BLaER1 (cell line): ENCODE measurements at regions not wholly inside any gene's neighbourhood (a gene's known extent, or its start where the extent isn't known, plus 50 kb on each side); places are given as distances from the start of the nearest gene placed in this dataset.

Source experiments
- H3K27ac ChIP-seq: shearing (Covaris generic); formaldehyde crosslinking; 2 replicates; pipeline ENCODE4 v1.8.1; 2022
- H3K27me3 ChIP-seq: shearing (Covaris generic); formaldehyde crosslinking; 2 replicates; pipeline ENCODE4 v1.8.1; 2022
- H3K36me3 ChIP-seq: shearing (Covaris generic); formaldehyde crosslinking; 2 replicates; pipeline ENCODE4 v1.8.1; 2022
- H3K4me1 ChIP-seq: shearing (Covaris generic); formaldehyde crosslinking; 2 replicates; pipeline ENCODE4 v1.8.1; 2022
- H3K4me2 ChIP-seq: shearing (Covaris generic); formaldehyde crosslinking; 2 replicates; pipeline ENCODE4 v1.8.1; 2022
- H3K4me3 ChIP-seq: shearing (Covaris generic); formaldehyde crosslinking; 2 replicates; pipeline ENCODE4 v1.8.1; 2022
- H3K9ac ChIP-seq: shearing (Covaris generic); formaldehyde crosslinking; 2 replicates; pipeline ENCODE4 v1.8.1; 2022
- H3K9me3 ChIP-seq: shearing (Covaris generic); formaldehyde crosslinking; 2 replicates; pipeline ENCODE4 v1.8.1; 2022
- H4K20me1 ChIP-seq: shearing (Covaris generic); formaldehyde crosslinking; 2 replicates; pipeline ENCODE4 v1.8.1; 2022
- Cebpa-rat ChIP-seq: shearing (Covaris generic); IDR thresholded peaks from 2 replicates; pipeline ENCODE4 v1.8.1; 2022

- no peak overlapping the region for H3K27ac ChIP-seq
- no peak overlapping the region for H3K4me2 ChIP-seq
- H3K4me3 ChIP-seq: no peak overlapping the region
- H3K9ac ChIP-seq: no peak overlapping the region
- H3K27me3 ChIP-seq: no peaks in the 10 kb centered on the region
- no peak for TF ChIP-seq Cebpa-rat
- H3K4me1 ChIP-seq: no peaks in the 10 kb centered on the region
- no peaks in the 10 kb centered on the region for H3K9me3 ChIP-seq
- no peaks in the 10 kb centered on the region for H3K36me3 ChIP-seq
- H4K20me1 ChIP-seq: no peaks in the 10 kb centered on the region
These were observed 457.1 kb upstream of the TENM4 start for GRCh38 chr11:79897896-79898295.

- H3K36me3 ChIP-seq: no peaks in the 10 kb centered on the region
- H3K4me1 ChIP-seq: no peaks in the 10 kb centered on the region
- H3K4me3 ChIP-seq: no peak overlapping the region
- no peaks in the 10 kb centered on the region for H3K9me3 ChIP-seq
- no peak overlapping the region for H3K27ac ChIP-seq
- H3K9ac ChIP-seq: no peak overlapping the region
- H3K27me3 ChIP-seq: no peaks in the 10 kb centered on the region
- H4K20me1 ChIP-seq: no peaks in the 10 kb centered on the region
- TF ChIP-seq Cebpa-rat: no peak
- H3K4me2 ChIP-seq: no peak overlapping the region
These were observed 455.4 kb upstream of the TENM4 start for GRCh38 chr11:79896258-79896657.

GRCh38 chr11:79894111-79894510 is 453.3 kb upstream of the TENM4 start:
- Histone ChIP-seq H3K36me3 (no peaks in the 10 kb centered on the region), H3K27ac (no peak overlapping the region), H3K4me3 (no peak overlapping the region), H3K4me2 (no peak overlapping the region), H4K20me1 (no peaks in the 10 kb centered on the region), H3K4me1 (no peaks in the 10 kb centered on the region), H3K27me3 (no peaks in the 10 kb centered on the region), H3K9me3 (no peaks in the 10 kb centered on the region), H3K9ac (no peak overlapping the region)
- TF ChIP-seq Cebpa-rat: no peak

GRCh38 chr11:79890272-79890671 is 449.4 kb upstream of the TENM4 start:
- no peak for TF ChIP-seq Cebpa-rat
- no peak overlapping the region for H3K4me3 ChIP-seq
- no peaks in the 10 kb centered on the region for H4K20me1 ChIP-seq
- no peak overlapping the region for H3K9ac ChIP-seq
- H3K4me1 ChIP-seq: no peaks in the 10 kb centered on the region
- no peaks in the 10 kb centered on the region for H3K9me3 ChIP-seq
- no peaks in the 10 kb centered on the region for H3K27me3 ChIP-seq
- H3K36me3 ChIP-seq: no peaks in the 10 kb centered on the region
- no peak overlapping the region for H3K4me2 ChIP-seq
- no peak overlapping the region for H3K27ac ChIP-seq

GRCh38 chr11:79864882-79865281 is 424.1 kb upstream of the TENM4 start:
- Histone ChIP-seq H4K20me1 (no peaks in the 10 kb centered on the region), H3K4me3 (no peak overlapping the region), H3K9ac (no peak overlapping the region), H3K4me2 (no peak overlapping the region), H3K36me3 (no peaks in the 10 kb centered on the region), H3K4me1 (no peaks in the 10 kb centered on the region), H3K27ac (no peak overlapping the region), H3K27me3 (no peaks in the 10 kb centered on the region), H3K9me3 (peaks cover 8% of the 10 kb centered on the region)
- no peak for TF ChIP-seq Cebpa-rat

GRCh38 chr11:79860336-79860735 is 419.5 kb upstream of the TENM4 start:
- no peaks in the 10 kb centered on the region for H3K4me1 ChIP-seq
- H3K9ac ChIP-seq: no peak overlapping the region
- no peaks in the 10 kb centered on the region for H3K9me3 ChIP-seq
- H3K4me3 ChIP-seq: no peak overlapping the region
- H3K36me3 ChIP-seq: no peaks in the 10 kb centered on the region
- H3K27ac ChIP-seq: no peak overlapping the region
- H3K27me3 ChIP-seq: no peaks in the 10 kb centered on the region
- TF ChIP-seq Cebpa-rat: no peak
- H4K20me1 ChIP-seq: no peaks in the 10 kb centered on the region
- H3K4me2 ChIP-seq: no peak overlapping the region

GRCh38 chr11:79857377-79858214 is 416.8 kb upstream of the TENM4 start:
- TF ChIP-seq Cebpa-rat: no peak
- no peak overlapping the region for H3K4me3 ChIP-seq
- H3K27me3 ChIP-seq: no peaks in the 10 kb centered on the region
- no peak overlapping the region for H3K4me2 ChIP-seq
- H3K9ac ChIP-seq: no peak overlapping the region
- no peaks in the 10 kb centered on the region for H3K4me1 ChIP-seq
- no peaks in the 10 kb centered on the region for H3K9me3 ChIP-seq
- no peaks in the 10 kb centered on the region for H4K20me1 ChIP-seq
- no peak overlapping the region for H3K27ac ChIP-seq
- no peaks in the 10 kb centered on the region for H3K36me3 ChIP-seq

- Histone ChIP-seq H3K36me3 (no peaks in the 10 kb centered on the region), H3K27ac (no peak overlapping the region), H3K9me3 (no peaks in the 10 kb centered on the region), H4K20me1 (no peaks in the 10 kb centered on the region), H3K4me2 (no peak overlapping the region), H3K4me1 (no peaks in the 10 kb centered on the region), H3K4me3 (no peak overlapping the region), H3K27me3 (no peaks in the 10 kb centered on the region), H3K9ac (no peak overlapping the region)
- TF ChIP-seq Cebpa-rat: no peak
These were observed 411.3 kb upstream of the TENM4 start for GRCh38 chr11:79852176-79852575.

- no peak for TF ChIP-seq Cebpa-rat
These were observed 404.3 kb upstream of the TENM4 start for GRCh38 chr11:79845002-79845709.

GRCh38 chr11:79834015-79834414 is 393.2 kb upstream of the TENM4 start:
- no peaks in the 10 kb centered on the region for H3K4me1 ChIP-seq
- H3K9ac ChIP-seq: no peak overlapping the region
- no peak overlapping the region for H3K4me2 ChIP-seq
- TF ChIP-seq Cebpa-rat: no peak
- no peak overlapping the region for H3K4me3 ChIP-seq
- H3K9me3 ChIP-seq: no peaks in the 10 kb centered on the region
- no peaks in the 10 kb centered on the region for H3K27me3 ChIP-seq
- no peak overlapping the region for H3K27ac ChIP-seq
- no peaks in the 10 kb centered on the region for H3K36me3 ChIP-seq
- no peaks in the 10 kb centered on the region for H4K20me1 ChIP-seq

More at GRCh38 chr11:79845002-79845709, 404.3 kb upstream of the TENM4 start:
- no peak overlapping the region for H3K4me3 ChIP-seq
- no peaks in the 10 kb centered on the region for H3K27me3 ChIP-seq
- H3K9ac ChIP-seq: no peak overlapping the region
- no peak overlapping the region for H3K4me2 ChIP-seq
- no peak overlapping the region for H3K27ac ChIP-seq
- H4K20me1 ChIP-seq: no peaks in the 10 kb centered on the region
- no peaks in the 10 kb centered on the region for H3K36me3 ChIP-seq
- H3K4me1 ChIP-seq: no peaks in the 10 kb centered on the region
- no peaks in the 10 kb centered on the region for H3K9me3 ChIP-seq
